ENCODE measurements at regions not wholly inside any gene's neighbourhood (a gene's known extent, or its start where the extent isn't known, plus 50 kb on each side); places are given as distances from the start of the nearest gene placed in this dataset.

DNA sequence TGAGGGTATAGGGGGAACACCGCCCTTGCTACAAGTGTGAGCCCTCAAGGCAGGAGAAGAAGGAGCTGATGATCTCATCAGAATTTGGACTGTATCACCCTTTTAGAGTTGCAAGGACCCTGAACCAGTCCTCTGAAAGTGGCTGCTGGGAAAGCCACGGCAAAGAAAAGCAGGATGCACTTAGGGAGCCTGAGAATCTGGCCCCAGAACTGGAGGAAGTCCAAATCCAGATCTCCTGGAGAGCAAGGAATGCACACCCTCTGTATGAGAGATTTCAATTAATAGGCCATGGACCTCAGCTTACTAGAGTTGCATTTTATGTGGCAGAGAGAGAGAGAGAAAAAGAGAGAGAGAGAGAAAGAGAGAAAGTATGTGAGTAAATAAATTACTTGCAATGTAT lies 662.9 kb downstream of the CCSER2 start:
- TF ChIP-seq CTCF (IDR thresholded peaks at IDR 0.05) (no peak), POLR2A (IDR thresholded peaks at IDR 0.05) (no peak), EP300 (IDR thresholded peaks at IDR 0.05) (no peak)
